ENCODE measurements at regions not wholly inside any gene's neighbourhood (a gene's known extent, or its start where the extent isn't known, plus 50 kb on each side); places are given as distances from the start of the nearest gene placed in this dataset.

GRCh38 chr13:37211487-37211886 is 106.0 kb upstream of the CSNK1A1L start:
- TF ChIP-seq CTCF (IDR thresholded peaks at IDR 0.05; ENCODE audit: borderline replicate concordance, extremely low read depth, insufficient read depth) = no peak
- Histone ChIP-seq H3K4me1 (ENCODE audit: control insufficient read depth in 2 of 3, insufficient read depth in 2 of 3, low read depth in 1 of 3, low read length in 3 of 3) (no peaks in the 10 kb centered on the region), H3K36me3 (ENCODE audit: control insufficient read depth in 2 of 3, insufficient read depth in 3 of 3, low read length in 3 of 3) (no peaks in the 10 kb centered on the region), H3K4me3 (ENCODE audit: low read length in 3 of 3) (no peak overlapping the region), H3K27ac (ENCODE audit: low read depth in 2 of 2, low read length in 2 of 2) (no peak overlapping the region), H3K9me3 (ENCODE audit: control insufficient read depth in 2 of 3, insufficient read depth in 1 of 3, low read length in 3 of 3) (no peaks in the 10 kb centered on the region), H3K27me3 (ENCODE audit: control insufficient read depth, insufficient read depth, low read length) (no peaks in the 10 kb centered on the region), H3K9ac (ENCODE audit: low read length in 3 of 3) (no peak overlapping the region)
- intact Hi-C loops (cut with DNase I) = no loop called here
- FAIRE-seq = no peak
- DNase-seq = no peak

GRCh38 chr13:37209621-37210580 is 104.4 kb upstream of the CSNK1A1L start:
- Histone ChIP-seq H3K9me3 (ENCODE audit: control insufficient read depth in 2 of 3, insufficient read depth in 1 of 3, low read length in 3 of 3) (no peaks in the 10 kb centered on the region), H3K4me3 (ENCODE audit: low read length in 3 of 3) (no peak overlapping the region), H3K9ac (ENCODE audit: low read length in 3 of 3) (no peak overlapping the region), H3K27me3 (ENCODE audit: control insufficient read depth, insufficient read depth, low read length) (no peaks in the 10 kb centered on the region), H3K4me1 (ENCODE audit: control insufficient read depth in 2 of 3, insufficient read depth in 2 of 3, low read depth in 1 of 3, low read length in 3 of 3) (no peaks in the 10 kb centered on the region), H3K36me3 (ENCODE audit: control insufficient read depth in 2 of 3, insufficient read depth in 3 of 3, low read length in 3 of 3) (no peaks in the 10 kb centered on the region), H3K27ac (ENCODE audit: low read depth in 2 of 2, low read length in 2 of 2) (no peak overlapping the region)
- FAIRE-seq (no peak), DNase-seq (no peak)
- TF ChIP-seq CTCF (IDR thresholded peaks at IDR 0.05; ENCODE audit: borderline replicate concordance, extremely low read depth, insufficient read depth) = no peak
- intact Hi-C loops (cut with DNase I) = no loop called here

- Histone ChIP-seq H3K27ac (ENCODE audit: low read depth in 2 of 2, low read length in 2 of 2) (no peak overlapping the region), H3K4me1 (ENCODE audit: control insufficient read depth in 2 of 3, insufficient read depth in 2 of 3, low read depth in 1 of 3, low read length in 3 of 3) (no peaks in the 10 kb centered on the region), H3K4me3 (ENCODE audit: low read length in 3 of 3) (no peak overlapping the region), H3K9ac (ENCODE audit: low read length in 3 of 3) (no peak overlapping the region), H3K36me3 (ENCODE audit: control insufficient read depth in 2 of 3, insufficient read depth in 3 of 3, low read length in 3 of 3) (no peaks in the 10 kb centered on the region), H3K9me3 (ENCODE audit: control insufficient read depth in 2 of 3, insufficient read depth in 1 of 3, low read length in 3 of 3) (no peaks in the 10 kb centered on the region), H3K27me3 (ENCODE audit: control insufficient read depth, insufficient read depth, low read length) (no peaks in the 10 kb centered on the region)
- TF ChIP-seq CTCF (IDR thresholded peaks at IDR 0.05; ENCODE audit: borderline replicate concordance, extremely low read depth, insufficient read depth) = no peak
- intact Hi-C loops (cut with DNase I) = no loop called here
- FAIRE-seq (no peak), DNase-seq (peak in 1 of 5 donors; percentile 3)
Measured at GRCh38 chr13:37207691-37208451, 102.4 kb upstream of the CSNK1A1L start.
